ENCODE measurements at regions not wholly inside any gene's neighbourhood (a gene's known extent, or its start where the extent isn't known, plus 50 kb on each side); places are given as distances from the start of the nearest gene placed in this dataset.

DNA sequence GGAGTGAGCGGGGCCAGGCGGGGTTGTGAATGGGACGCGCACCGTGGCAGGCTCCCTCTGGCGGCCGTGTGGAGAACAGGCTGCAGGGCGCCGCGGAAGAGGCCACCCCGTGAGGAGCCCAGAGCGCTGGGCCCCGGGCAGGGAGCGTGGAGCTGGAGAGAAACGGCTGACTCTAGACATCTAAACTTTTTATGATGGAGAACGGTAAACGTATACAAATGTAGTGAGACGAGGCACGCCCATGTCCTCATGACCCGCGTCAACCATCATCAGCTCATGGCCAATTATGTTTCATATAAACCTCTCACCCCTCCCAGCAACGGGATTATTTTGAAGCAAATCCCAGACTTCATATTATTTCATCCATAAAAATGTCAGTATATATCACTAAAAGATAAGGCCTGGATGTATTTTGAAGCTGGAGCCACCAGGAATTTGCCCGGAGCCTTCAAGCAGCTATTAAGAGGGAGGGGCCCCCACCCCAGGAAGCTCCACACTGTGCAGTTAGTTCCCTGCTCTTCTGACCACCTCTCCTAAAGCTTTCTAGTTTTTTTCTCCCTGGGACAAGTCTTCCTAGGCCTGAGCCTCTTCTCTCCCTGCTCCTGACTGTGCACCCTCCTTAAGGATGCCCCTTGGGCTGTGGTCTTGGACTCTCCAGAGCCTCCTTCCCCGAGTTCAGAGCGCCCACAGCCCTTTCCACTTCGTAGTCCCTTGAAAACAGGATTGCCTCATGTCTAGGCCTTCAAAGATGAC is 149.5 kb downstream of the SMAD6 start (continued):
- TF ChIP-seq ZBTB21 (CRISPR knock-in tag; IDR thresholded peaks at IDR 0.05; ENCODE audit: borderline replicate concordance): peak; percentile 51; the same call in 1 of the 2 replicates

DNA sequence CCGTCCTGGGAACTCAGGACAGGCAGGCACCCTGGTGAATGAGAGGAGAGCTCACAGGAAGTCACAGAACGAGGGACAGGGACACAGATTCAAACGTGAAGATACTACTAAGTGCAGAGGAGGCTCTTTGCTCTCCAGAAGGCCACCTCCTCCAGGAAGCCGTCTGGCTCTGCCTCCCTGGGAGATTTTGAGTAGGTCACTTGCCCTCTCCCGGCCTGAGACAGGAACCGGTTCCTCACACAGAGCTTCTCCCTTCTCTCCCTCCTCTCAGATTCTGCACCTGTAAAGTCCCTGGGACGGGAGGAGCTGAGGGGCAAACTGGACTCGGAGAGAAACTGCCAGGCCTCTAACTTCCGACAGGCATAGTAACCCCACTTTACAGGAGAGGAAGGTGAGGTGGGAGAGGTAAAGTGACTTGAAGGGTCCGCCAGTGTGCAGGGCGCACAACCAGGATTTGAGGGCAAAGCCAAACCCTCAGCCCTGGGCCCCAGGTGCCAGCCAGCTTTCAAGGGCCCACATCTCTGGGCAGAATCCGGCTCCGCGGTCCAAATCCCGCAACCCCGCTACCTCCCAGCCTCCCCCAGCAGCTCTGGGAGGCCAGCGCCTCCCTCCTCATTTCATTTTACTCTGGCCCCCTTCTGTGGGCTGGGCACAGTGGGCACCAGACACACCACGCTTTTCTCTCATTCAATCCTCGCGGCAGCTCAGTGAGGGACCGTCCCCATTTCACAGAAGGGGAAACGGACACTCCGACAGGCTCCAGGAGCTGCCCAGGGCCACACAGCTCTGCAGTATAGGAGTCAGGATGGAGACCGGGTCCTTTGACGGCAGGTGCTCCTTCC is 150.2 kb downstream of the SMAD6 start:
- H3K36me3 Mint-ChIP-seq: no peaks in the 10 kb centered on the region
- POLR2A ChIA-PET: interaction anchor here (0.6 kb wide), 1 partner anchor 100 kb away, joined by 6 read pairs; no protein-coding TSS in a partner anchor
- H3K27ac Mint-ChIP-seq: no peak overlapping the region
- H3K4me1 Mint-ChIP-seq: peaks cover 20% of the 10 kb centered on the region
- ATAC-seq (no peak), DNase-seq (ENCODE audit: low spot score) (no peak)
- peaks cover 16% of the 10 kb centered on the region for H3K27me3 Mint-ChIP-seq (ENCODE audit: low read depth)
- no peak for TF ChIP-seq FOXJ3 (CRISPR knock-in tag; IDR thresholded peaks at IDR 0.05; ENCODE audit: borderline replicate concordance)
- TF ChIP-seq, protein P1, sequence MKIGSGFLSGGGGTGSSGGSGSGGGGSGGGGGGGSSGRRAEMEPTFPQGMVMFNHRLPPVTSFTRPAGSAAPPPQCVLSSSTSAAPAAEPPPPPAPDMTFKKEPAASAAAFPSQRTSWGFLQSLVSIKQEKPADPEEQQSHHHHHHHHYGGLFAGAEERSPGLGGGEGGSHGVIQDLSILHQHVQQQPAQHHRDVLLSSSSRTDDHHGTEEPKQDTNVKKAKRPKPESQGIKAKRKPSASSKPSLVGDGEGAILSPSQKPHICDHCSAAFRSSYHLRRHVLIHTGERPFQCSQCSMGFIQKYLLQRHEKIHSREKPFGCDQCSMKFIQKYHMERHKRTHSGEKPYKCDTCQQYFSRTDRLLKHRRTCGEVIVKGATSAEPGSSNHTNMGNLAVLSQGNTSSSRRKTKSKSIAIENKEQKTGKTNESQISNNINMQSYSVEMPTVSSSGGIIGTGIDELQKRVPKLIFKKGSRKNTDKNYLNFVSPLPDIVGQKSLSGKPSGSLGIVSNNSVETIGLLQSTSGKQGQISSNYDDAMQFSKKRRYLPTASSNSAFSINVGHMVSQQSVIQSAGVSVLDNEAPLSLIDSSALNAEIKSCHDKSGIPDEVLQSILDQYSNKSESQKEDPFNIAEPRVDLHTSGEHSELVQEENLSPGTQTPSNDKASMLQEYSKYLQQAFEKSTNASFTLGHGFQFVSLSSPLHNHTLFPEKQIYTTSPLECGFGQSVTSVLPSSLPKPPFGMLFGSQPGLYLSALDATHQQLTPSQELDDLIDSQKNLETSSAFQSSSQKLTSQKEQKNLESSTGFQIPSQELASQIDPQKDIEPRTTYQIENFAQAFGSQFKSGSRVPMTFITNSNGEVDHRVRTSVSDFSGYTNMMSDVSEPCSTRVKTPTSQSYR (CRISPR knock-in tag; IDR thresholded peaks at IDR 0.05): no peak
- TF ChIP-seq, protein P2, sequence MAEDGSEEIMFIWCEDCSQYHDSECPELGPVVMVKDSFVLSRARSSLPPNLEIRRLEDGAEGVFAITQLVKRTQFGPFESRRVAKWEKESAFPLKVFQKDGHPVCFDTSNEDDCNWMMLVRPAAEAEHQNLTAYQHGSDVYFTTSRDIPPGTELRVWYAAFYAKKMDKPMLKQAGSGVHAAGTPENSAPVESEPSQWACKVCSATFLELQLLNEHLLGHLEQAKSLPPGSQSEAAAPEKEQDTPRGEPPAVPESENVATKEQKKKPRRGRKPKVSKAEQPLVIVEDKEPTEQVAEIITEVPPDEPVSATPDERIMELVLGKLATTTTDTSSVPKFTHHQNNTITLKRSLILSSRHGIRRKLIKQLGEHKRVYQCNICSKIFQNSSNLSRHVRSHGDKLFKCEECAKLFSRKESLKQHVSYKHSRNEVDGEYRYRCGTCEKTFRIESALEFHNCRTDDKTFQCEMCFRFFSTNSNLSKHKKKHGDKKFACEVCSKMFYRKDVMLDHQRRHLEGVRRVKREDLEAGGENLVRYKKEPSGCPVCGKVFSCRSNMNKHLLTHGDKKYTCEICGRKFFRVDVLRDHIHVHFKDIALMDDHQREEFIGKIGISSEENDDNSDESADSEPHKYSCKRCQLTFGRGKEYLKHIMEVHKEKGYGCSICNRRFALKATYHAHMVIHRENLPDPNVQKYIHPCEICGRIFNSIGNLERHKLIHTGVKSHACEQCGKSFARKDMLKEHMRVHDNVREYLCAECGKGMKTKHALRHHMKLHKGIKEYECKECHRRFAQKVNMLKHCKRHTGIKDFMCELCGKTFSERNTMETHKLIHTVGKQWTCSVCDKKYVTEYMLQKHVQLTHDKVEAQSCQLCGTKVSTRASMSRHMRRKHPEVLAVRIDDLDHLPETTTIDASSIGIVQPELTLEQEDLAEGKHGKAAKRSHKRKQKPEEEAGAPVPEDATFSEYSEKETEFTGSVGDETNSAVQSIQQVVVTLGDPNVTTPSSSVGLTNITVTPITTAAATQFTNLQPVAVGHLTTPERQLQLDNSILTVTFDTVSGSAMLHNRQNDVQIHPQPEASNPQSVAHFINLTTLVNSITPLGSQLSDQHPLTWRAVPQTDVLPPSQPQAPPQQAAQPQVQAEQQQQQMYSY (CRISPR knock-in tag; IDR thresholded peaks at IDR 0.05): no peak
- TF ChIP-seq, protein P3, sequence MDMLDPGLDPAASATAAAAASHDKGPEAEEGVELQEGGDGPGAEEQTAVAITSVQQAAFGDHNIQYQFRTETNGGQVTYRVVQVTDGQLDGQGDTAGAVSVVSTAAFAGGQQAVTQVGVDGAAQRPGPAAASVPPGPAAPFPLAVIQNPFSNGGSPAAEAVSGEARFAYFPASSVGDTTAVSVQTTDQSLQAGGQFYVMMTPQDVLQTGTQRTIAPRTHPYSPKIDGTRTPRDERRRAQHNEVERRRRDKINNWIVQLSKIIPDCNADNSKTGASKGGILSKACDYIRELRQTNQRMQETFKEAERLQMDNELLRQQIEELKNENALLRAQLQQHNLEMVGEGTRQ (CRISPR knock-in tag; IDR thresholded peaks at IDR 0.05): no peak
- no peak for TF ChIP-seq ATF1 (CRISPR knock-in tag; IDR thresholded peaks at IDR 0.05)
- TF ChIP-seq, protein P4, sequence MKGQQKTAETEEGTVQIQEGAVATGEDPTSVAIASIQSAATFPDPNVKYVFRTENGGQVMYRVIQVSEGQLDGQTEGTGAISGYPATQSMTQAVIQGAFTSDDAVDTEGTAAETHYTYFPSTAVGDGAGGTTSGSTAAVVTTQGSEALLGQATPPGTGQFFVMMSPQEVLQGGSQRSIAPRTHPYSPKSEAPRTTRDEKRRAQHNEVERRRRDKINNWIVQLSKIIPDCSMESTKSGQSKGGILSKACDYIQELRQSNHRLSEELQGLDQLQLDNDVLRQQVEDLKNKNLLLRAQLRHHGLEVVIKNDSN (CRISPR knock-in tag; IDR thresholded peaks at IDR 0.05): no peak
- no peaks in the 10 kb centered on the region for H3K9me3 Mint-ChIP-seq
- no peak overlapping the region for H3K4me3 Mint-ChIP-seq
- CTCF ChIA-PET: interaction anchor here (0.7 to 4.4 kb wide), 53 partner anchors 8 to 429 kb away, joined by 3 to 92 read pairs (median 7); partner anchors contain the start of genes LCTL, SMAD6 and SNAPC5

DNA sequence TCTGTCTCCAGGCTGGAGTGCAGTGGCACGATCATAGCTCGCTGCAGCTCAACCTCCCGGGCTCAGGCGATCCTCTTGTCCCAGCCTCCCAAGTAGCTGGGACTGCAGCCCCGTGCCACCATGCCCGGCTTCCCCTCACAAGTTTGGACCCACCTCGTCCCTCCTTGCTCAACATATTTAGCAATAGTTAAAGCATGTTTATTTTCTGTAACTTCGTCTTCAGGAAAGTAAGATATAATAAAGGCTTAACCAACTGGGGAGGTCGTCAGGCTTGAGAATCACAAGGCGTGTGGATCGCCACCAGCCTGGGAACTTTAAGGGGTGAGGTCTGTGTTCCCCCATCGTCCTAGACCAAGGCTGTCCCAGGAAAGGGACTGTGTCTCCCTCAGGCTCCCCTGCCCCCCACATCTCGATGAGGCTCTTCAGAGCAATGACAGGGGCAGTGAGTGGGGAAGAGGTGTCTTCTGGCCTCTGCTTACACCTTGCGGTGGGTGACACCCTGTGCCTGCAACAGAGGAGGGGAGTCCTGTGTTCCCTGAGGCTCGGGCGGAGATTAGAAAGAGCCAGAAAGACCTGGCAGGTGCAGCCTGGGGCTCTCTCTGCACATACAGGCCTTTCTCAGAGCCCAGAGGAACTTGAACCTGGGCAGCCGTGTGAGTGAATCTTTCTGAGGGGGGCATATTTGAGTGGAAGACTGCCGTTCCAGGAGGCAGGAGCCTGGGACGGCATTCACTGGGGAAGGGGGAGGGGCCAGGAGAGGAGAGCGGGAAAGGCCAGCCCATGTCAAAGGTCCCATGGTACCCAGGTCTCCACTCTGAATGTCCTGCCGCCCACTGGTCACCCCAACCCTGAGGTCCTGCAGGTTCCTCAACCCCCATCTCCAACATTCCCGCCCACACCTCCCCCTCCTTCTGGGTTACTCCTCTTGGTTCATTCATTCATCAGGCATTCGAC is 152.3 kb downstream of the SMAD6 start:
- Mint-ChIP-seq H3K4me1 (peaks cover 20% of the 10 kb centered on the region), H3K4me3 (no peak overlapping the region), H3K36me3 (no peaks in the 10 kb centered on the region), H3K27ac (no peak overlapping the region), H3K27me3 (ENCODE audit: low read depth) (peaks cover 16% of the 10 kb centered on the region), H3K9me3 (no peaks in the 10 kb centered on the region)
- ChIA-PET POLR2A (interaction anchor here (0.6 to 0.8 kb wide), 2 partner anchors 15 to 988 kb away, joined by 3 to 6 read pairs; no protein-coding TSS in a partner anchor), CTCF (interaction anchor here (0.6 to 4.4 kb wide), 23 partner anchors 8 to 769 kb away, joined by 3 to 55 read pairs (median 4); partner anchors contain the start of genes LCTL and SMAD6)
- ATAC-seq (peak; percentile 9; the same call in 1 of the 2 replicates), DNase-seq (ENCODE audit: low spot score) (no peak)
- TF ChIP-seq, protein P5, sequence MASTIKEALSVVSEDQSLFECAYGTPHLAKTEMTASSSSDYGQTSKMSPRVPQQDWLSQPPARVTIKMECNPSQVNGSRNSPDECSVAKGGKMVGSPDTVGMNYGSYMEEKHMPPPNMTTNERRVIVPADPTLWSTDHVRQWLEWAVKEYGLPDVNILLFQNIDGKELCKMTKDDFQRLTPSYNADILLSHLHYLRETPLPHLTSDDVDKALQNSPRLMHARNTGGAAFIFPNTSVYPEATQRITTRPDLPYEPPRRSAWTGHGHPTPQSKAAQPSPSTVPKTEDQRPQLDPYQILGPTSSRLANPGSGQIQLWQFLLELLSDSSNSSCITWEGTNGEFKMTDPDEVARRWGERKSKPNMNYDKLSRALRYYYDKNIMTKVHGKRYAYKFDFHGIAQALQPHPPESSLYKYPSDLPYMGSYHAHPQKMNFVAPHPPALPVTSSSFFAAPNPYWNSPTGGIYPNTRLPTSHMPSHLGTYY (CRISPR knock-in tag; IDR thresholded peaks at IDR 0.05): no peak
- TF ChIP-seq, protein P6, sequence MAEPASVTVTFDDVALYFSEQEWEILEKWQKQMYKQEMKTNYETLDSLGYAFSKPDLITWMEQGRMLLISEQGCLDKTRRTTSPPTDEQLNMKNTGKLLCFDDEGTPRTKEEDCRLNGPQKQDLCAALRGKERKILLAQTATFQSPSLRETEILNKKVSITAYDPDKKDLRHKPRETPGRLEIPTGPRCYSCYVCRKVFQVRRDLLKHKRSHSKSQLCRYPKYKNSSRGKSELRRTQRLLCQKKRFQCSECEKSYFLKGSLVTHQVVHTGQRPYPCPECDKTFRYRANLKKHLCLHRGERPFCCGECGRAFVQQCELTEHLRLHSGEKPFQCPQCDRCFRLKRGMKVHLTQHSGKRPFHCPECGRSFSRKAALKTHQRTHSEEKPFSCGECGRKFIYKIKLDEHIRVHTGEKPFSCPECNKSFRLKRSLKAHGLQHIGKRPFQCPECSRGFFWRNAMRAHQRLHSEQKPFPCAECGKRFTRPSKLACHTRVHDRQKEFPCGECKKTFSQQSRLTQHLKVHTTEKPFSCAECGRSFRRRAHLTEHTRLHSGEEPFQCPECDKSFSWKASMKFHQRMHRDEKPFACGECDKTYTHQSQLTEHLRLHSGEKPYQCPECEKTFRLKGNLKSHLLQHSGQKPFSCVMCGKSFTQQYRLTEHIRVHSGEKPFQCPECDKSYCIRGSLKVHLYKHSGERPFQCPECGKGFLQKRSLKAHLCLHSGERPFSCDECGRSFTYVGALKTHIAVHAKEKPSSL (CRISPR knock-in tag; conservative IDR thresholded peaks at IDR 0.05): no peak
- TF ChIP-seq, protein P7, sequence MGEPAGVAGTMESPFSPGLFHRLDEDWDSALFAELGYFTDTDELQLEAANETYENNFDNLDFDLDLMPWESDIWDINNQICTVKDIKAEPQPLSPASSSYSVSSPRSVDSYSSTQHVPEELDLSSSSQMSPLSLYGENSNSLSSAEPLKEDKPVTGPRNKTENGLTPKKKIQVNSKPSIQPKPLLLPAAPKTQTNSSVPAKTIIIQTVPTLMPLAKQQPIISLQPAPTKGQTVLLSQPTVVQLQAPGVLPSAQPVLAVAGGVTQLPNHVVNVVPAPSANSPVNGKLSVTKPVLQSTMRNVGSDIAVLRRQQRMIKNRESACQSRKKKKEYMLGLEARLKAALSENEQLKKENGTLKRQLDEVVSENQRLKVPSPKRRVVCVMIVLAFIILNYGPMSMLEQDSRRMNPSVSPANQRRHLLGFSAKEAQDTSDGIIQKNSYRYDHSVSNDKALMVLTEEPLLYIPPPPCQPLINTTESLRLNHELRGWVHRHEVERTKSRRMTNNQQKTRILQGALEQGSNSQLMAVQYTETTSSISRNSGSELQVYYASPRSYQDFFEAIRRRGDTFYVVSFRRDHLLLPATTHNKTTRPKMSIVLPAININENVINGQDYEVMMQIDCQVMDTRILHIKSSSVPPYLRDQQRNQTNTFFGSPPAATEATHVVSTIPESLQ (CRISPR knock-in tag; IDR thresholded peaks at IDR 0.05): no peak
